SU-DHL-6 (cell line): ENCODE measurements at regions not wholly inside any gene's neighbourhood (a gene's known extent, or its start where the extent isn't known, plus 50 kb on each side); places are given as distances from the start of the nearest gene placed in this dataset.

Source experiments
- CTCF ChIP-seq: fragments of 200-600 bp; sonication (generic); IDR thresholded peaks from one replicate; pipeline ENCODE4 v1.5.1; 2017; ENCODE audit warnings: antibody characterized with exemption, mild to moderate bottlenecking, low read length, moderate library complexity; ENCODE audit not compliant: insufficient read depth, poor library complexity, severe bottlenecking
- EZH2phosphoT487 ChIP-seq: fragments of 200-600 bp; sonication (generic), shearing (Covaris generic); conservative IDR thresholded peaks from 2 replicates; pipeline ENCODE4 v1.6.1; 2018; ENCODE audit warnings: mild to moderate bottlenecking, antibody characterized with exemption, low read length, moderate library complexity, mixed read lengths

GRCh38 chr15:88401996-88402656, 65.1 kb downstream of the MRPL46 start:
- TF ChIP-seq EZH2phosphoT487 (no peak), CTCF (no peak)
